GM13977 (cell line): ENCODE measurements at regions not wholly inside any gene's neighbourhood (a gene's known extent, or its start where the extent isn't known, plus 50 kb on each side); places are given as distances from the start of the nearest gene placed in this dataset.

ENCODE experiments used
- DNase-seq: peaks from one replicate; pipeline ENCODE4 v3.0.0; 2012; ENCODE audit warnings: low spot score
- CTCF ChIP-seq: IDR thresholded peaks from 2 replicates; pipeline ENCODE4 v1.5.1; 2012; ENCODE audit warnings: mild to moderate bottlenecking, control low read depth; ENCODE audit not compliant: insufficient read depth; ENCODE audit errors: extremely low read depth, missing control alignments
- in situ Hi-C: fragments of 300-500 bp; cut with MboI; formaldehyde crosslinking; loops from one replicate; pipeline ENCODE4 v1.12.0; 2022; ENCODE audit warnings: low sequenced_read_pairs, low pct_unique_long_range_greater_than_20kb, mixed read lengths, inconsistent platforms; ENCODE audit not compliant: unreplicated experiment

- DNase-seq, result no peak
- TF ChIP-seq CTCF, result no peak
- in situ Hi-C loops, result no loop called here
Measured at GRCh38 chr1:187617776-187618175, 789.0 kb downstream of the PLA2G4A start.

GRCh38 chr1:187619175-187619574, 790.4 kb downstream of the PLA2G4A start:
- TF ChIP-seq CTCF, result no peak
- no peak for DNase-seq
- in situ Hi-C loops, result no loop called here

GRCh38 chr1:187621951-187622350, 793.2 kb downstream of the PLA2G4A start:
- TF ChIP-seq CTCF, result no peak
- in situ Hi-C loops, result no loop called here
- DNase-seq, result no peak

GRCh38 chr1:187622545-187622944, 793.8 kb downstream of the PLA2G4A start:
- in situ Hi-C loops, result no loop called here
- no peak for TF ChIP-seq CTCF
- no peak for DNase-seq

- DNase-seq, result no peak
- in situ Hi-C loops, result no loop called here
- no peak for TF ChIP-seq CTCF
Measured at GRCh38 chr1:187624812-187625545, 796.2 kb downstream of the PLA2G4A start.

- TF ChIP-seq CTCF, result no peak
- no peak for DNase-seq
- in situ Hi-C loops, result no loop called here
Measured at GRCh38 chr1:187626056-187626455, 797.3 kb downstream of the PLA2G4A start.

GRCh38 chr1:187627516-187627915, 798.8 kb downstream of the PLA2G4A start:
- in situ Hi-C loops, result no loop called here
- TF ChIP-seq CTCF, result no peak
- no peak for DNase-seq
